COR-L47 (cell line): ENCODE measurements at regions not wholly inside any gene's neighbourhood (a gene's known extent, or its start where the extent isn't known, plus 50 kb on each side); places are given as distances from the start of the nearest gene placed in this dataset.

Experiments
- DNase-seq: peaks from one replicate; lab custom pipeline; 2025; lab: John Stamatoyannopoulos, UW

- DNase-seq, result no peak
Observed at GRCh38 chr5:20655211-20655610, 667.2 kb upstream of the CDH18 start.

GRCh38 chr5:20654746-20655145, 666.7 kb upstream of the CDH18 start:
- DNase-seq, result no peak

- no peak for DNase-seq
Observed at GRCh38 chr5:20654033-20654432, 666.0 kb upstream of the CDH18 start.

GRCh38 chr5:20649966-20650365, 662.0 kb upstream of the CDH18 start:
- DNase-seq, result no peak

- no peak for DNase-seq
Observed at GRCh38 chr5:20648981-20649380, 661.0 kb upstream of the CDH18 start.

- DNase-seq, result no peak
Observed at GRCh38 chr5:20636686-20637085, 648.7 kb upstream of the CDH18 start.

GRCh38 chr5:20619591-20619990, 631.6 kb upstream of the CDH18 start:
- DNase-seq, result no peak

GRCh38 chr5:20618340-20618739, 630.3 kb upstream of the CDH18 start:
- no peak for DNase-seq

GRCh38 chr5:20617841-20618240, 629.8 kb upstream of the CDH18 start:
- DNase-seq, result no peak

GRCh38 chr5:20615888-20616563, 628.0 kb upstream of the CDH18 start:
- DNase-seq, result no peak

- DNase-seq, result no peak
Observed at GRCh38 chr5:20611620-20612019, 623.6 kb upstream of the CDH18 start.

GRCh38 chr5:20610681-20611080, 622.7 kb upstream of the CDH18 start:
- no peak for DNase-seq

- no peak for DNase-seq
Observed at GRCh38 chr5:20609126-20609525, 621.1 kb upstream of the CDH18 start.

GRCh38 chr5:20608567-20608966, 620.6 kb upstream of the CDH18 start:
- no peak for DNase-seq

GRCh38 chr5:20605732-20606525, 617.9 kb upstream of the CDH18 start:
- DNase-seq, result no peak

GRCh38 chr5:20604992-20605391, 617.0 kb upstream of the CDH18 start:
- DNase-seq, result no peak

- no peak for DNase-seq
Observed at GRCh38 chr5:20601678-20602100, 613.7 kb upstream of the CDH18 start.

GRCh38 chr5:20590356-20590755, 602.4 kb upstream of the CDH18 start:
- no peak for DNase-seq

GRCh38 chr5:20575571-20575970, 587.6 kb upstream of the CDH18 start:
- no peak for DNase-seq

GRCh38 chr5:20574576-20574975, 586.6 kb upstream of the CDH18 start:
- no peak for DNase-seq

GRCh38 chr5:20572614-20573013, 584.6 kb upstream of the CDH18 start:
- DNase-seq, result no peak

GRCh38 chr5:20570486-20570885, 582.5 kb upstream of the CDH18 start:
- DNase-seq, result no peak

GRCh38 chr5:20562544-20562943, 574.5 kb upstream of the CDH18 start:
- no peak for DNase-seq

- DNase-seq, result no peak
Observed at GRCh38 chr5:20559845-20560244, 571.8 kb upstream of the CDH18 start.
